ENCODE measurements at regions not wholly inside any gene's neighbourhood (a gene's known extent, or its start where the extent isn't known, plus 50 kb on each side); places are given as distances from the start of the nearest gene placed in this dataset.

- DNase-seq (ENCODE audit: low spot score): no peak
- Mint-ChIP-seq H3K27ac (ENCODE audit: unreplicated experiment) (no peak overlapping the region), H3K4me1 (ENCODE audit: unreplicated experiment) (peaks cover 8% of the 10 kb centered on the region), H3K36me3 (ENCODE audit: low read depth, unreplicated experiment) (no peaks in the 10 kb centered on the region), H3K27me3 (ENCODE audit: unreplicated experiment) (peaks cover 3% of the 10 kb centered on the region), H3K4me3 (ENCODE audit: unreplicated experiment) (no peak overlapping the region), H3K9me3 (ENCODE audit: unreplicated experiment) (no peaks in the 10 kb centered on the region)
- TF ChIP-seq, protein P1, sequence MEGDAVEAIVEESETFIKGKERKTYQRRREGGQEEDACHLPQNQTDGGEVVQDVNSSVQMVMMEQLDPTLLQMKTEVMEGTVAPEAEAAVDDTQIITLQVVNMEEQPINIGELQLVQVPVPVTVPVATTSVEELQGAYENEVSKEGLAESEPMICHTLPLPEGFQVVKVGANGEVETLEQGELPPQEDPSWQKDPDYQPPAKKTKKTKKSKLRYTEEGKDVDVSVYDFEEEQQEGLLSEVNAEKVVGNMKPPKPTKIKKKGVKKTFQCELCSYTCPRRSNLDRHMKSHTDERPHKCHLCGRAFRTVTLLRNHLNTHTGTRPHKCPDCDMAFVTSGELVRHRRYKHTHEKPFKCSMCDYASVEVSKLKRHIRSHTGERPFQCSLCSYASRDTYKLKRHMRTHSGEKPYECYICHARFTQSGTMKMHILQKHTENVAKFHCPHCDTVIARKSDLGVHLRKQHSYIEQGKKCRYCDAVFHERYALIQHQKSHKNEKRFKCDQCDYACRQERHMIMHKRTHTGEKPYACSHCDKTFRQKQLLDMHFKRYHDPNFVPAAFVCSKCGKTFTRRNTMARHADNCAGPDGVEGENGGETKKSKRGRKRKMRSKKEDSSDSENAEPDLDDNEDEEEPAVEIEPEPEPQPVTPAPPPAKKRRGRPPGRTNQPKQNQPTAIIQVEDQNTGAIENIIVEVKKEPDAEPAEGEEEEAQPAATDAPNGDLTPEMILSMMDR (IDR thresholded peaks at IDR 0.05; ENCODE audit: unreplicated experiment): no peak
Measured at GRCh38 chr4:180860089-180860720, 1383.0 kb upstream of the TENM3 start.

DNA sequence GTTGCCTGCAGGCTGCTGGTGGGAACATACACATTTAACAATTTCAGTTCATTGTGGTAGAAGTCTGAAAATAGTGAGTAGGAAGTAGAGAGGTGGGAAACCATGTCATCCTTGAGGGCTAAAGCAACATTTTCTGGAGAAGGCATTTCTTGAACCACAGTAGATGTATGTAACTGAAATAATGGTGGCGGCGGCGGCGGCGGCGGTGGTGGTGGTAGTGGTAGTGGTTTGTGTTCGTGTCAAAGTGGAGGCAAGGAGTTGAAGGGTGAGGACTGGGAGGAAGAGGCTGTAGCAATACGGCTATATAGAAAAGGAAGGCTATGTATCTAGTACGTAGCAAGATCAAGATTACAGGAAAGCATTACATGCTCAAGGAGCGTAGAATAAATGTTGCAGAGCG, 1381.6 kb upstream of the TENM3 start:
- TF ChIP-seq, protein P1 (IDR thresholded peaks at IDR 0.05; ENCODE audit: unreplicated experiment): no peak
- Mint-ChIP-seq H3K4me1 (ENCODE audit: unreplicated experiment) (peaks cover 8% of the 10 kb centered on the region), H3K4me3 (ENCODE audit: unreplicated experiment) (no peak overlapping the region), H3K9me3 (ENCODE audit: unreplicated experiment) (no peaks in the 10 kb centered on the region), H3K36me3 (ENCODE audit: low read depth, unreplicated experiment) (no peaks in the 10 kb centered on the region), H3K27me3 (ENCODE audit: unreplicated experiment) (peaks cover 3% of the 10 kb centered on the region), H3K27ac (ENCODE audit: unreplicated experiment) (no peak overlapping the region)
- no peak for DNase-seq (ENCODE audit: low spot score)

DNA sequence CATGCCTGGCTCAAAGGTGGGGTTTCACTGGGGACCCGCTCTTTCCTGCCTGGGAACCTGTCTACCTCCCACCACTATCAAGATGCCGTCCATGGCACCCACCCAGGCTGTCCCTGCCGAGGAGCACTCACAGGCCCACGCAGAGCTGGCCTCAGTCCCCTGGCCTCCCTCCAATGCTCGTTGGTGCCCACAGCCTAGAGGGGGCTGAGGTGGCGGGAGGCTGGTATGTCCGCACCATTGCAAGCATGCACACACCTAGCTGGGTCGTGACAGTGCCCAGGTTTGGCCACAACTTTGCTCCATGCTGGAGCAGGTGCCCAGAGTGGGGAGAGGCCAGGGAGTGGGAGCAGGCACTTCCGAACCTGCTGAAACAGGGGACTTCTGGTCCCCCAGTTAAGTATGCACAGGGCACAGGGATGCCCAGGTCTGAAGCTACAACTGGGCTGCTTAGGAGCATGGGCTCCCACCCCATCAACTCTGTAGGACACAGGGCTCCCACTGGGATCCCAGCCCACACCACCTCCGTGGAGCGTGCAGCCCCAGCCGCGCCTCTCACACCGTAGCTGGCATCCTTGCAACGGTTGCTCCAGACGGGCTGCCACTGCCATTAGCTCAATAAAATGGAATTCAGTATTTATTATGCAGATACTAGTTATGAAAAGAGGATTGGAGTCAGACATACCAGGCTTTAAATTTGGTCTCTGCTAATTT, 1376.1 kb upstream of the TENM3 start:
- Mint-ChIP-seq H3K4me1 (ENCODE audit: unreplicated experiment) (peaks cover under 1% of the 10 kb centered on the region), H3K36me3 (ENCODE audit: low read depth, unreplicated experiment) (no peaks in the 10 kb centered on the region), H3K27ac (ENCODE audit: unreplicated experiment) (no peak overlapping the region), H3K27me3 (ENCODE audit: unreplicated experiment) (no peaks in the 10 kb centered on the region), H3K4me3 (ENCODE audit: unreplicated experiment) (no peak overlapping the region), H3K9me3 (ENCODE audit: unreplicated experiment) (no peaks in the 10 kb centered on the region)
- no peak for DNase-seq (ENCODE audit: low spot score)
- TF ChIP-seq, protein P1 (IDR thresholded peaks at IDR 0.05; ENCODE audit: unreplicated experiment): no peak

GRCh38 chr4:180870623-180871022, 1372.6 kb upstream of the TENM3 start:
- no peaks in the 10 kb centered on the region for H3K4me1 Mint-ChIP-seq (ENCODE audit: unreplicated experiment)
- TF ChIP-seq, protein P1 (IDR thresholded peaks at IDR 0.05; ENCODE audit: unreplicated experiment): no peak
- no peaks in the 10 kb centered on the region for H3K9me3 Mint-ChIP-seq (ENCODE audit: unreplicated experiment)
- H3K27me3 Mint-ChIP-seq (ENCODE audit: unreplicated experiment): no peaks in the 10 kb centered on the region
- no peak for DNase-seq (ENCODE audit: low spot score)
- H3K36me3 Mint-ChIP-seq (ENCODE audit: low read depth, unreplicated experiment): no peaks in the 10 kb centered on the region
- no peak overlapping the region for H3K27ac Mint-ChIP-seq (ENCODE audit: unreplicated experiment)
- no peak overlapping the region for H3K4me3 Mint-ChIP-seq (ENCODE audit: unreplicated experiment)

DNA sequence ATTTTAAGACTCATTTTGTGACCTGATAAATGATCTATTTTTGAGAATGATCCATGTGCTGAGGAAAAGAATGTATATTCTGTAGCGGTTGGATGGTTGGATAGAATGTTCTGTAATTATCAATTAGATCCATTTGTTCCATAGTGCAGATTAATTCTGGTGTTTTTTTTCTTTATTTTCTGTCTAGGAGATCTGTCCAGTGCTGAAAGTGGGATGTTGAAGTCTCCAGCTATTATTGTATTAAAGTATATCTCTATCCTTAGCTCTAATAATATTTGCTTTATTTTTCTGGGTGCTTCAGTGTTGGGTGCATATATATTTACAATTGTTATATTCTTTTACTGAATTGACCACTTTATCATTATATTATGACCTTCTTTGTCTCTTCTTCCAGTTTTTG, 1344.9 kb upstream of the TENM3 start:
- Mint-ChIP-seq H3K4me3 (ENCODE audit: unreplicated experiment) (no peak overlapping the region), H3K27ac (ENCODE audit: unreplicated experiment) (no peak overlapping the region), H3K36me3 (ENCODE audit: low read depth, unreplicated experiment) (no peaks in the 10 kb centered on the region), H3K9me3 (ENCODE audit: unreplicated experiment) (no peaks in the 10 kb centered on the region), H3K4me1 (ENCODE audit: unreplicated experiment) (no peaks in the 10 kb centered on the region), H3K27me3 (ENCODE audit: unreplicated experiment) (no peaks in the 10 kb centered on the region)
- TF ChIP-seq, protein P1 (IDR thresholded peaks at IDR 0.05; ENCODE audit: unreplicated experiment): no peak
- no peak for DNase-seq (ENCODE audit: low spot score)

Measured in endothelial cell (in vitro differentiated cells).